Esophagus muscularis mucosa (tissue), 4 donors: ENCODE measurements at regions not wholly inside any gene's neighbourhood (a gene's known extent, or its start where the extent isn't known, plus 50 kb on each side); places are given as distances from the start of the nearest gene placed in this dataset.

Source experiments
- CTCF ChIP-seq, 3 experiments: fragments of 200-600 bp in 2 of 3; fragments of 450-650 bp in 1 of 3; sonication (generic) in 2 of 3; IDR thresholded peaks; one replicate each; pipeline ENCODE4 v1.5.1; 2017 to 2019; ENCODE audit warnings: antibody characterized with exemption in 3 of 3, mild to moderate bottlenecking in 2 of 3, moderate library complexity in 1 of 3
- EP300 ChIP-seq: sonication (generic); formaldehyde crosslinking; IDR thresholded peaks from one replicate; pipeline ENCODE4 v1.6.1; 2017; ENCODE audit warnings: antibody characterized with exemption
- POLR2AphosphoS5 ChIP-seq, 2 donors: sonication (generic); formaldehyde crosslinking; IDR thresholded peaks; one replicate each; pipeline ENCODE4 v1.6.1; 2017; ENCODE audit warnings: antibody characterized with exemption in 2 of 2

- TF ChIP-seq CTCF (IDR thresholded peaks at IDR 0.05) (no peak), POLR2AphosphoS5 (IDR thresholded peaks at IDR 0.05) (no peak), EP300 (no peak)
Observed at GRCh38 chr12:75888399-75888798, 143.2 kb downstream of the PHLDA1 start.
